NCI-H82 (cell line): ENCODE measurements at regions not wholly inside any gene's neighbourhood (a gene's known extent, or its start where the extent isn't known, plus 50 kb on each side); places are given as distances from the start of the nearest gene placed in this dataset.

ENCODE experiments used
- DNase-seq: peaks from one replicate; lab custom pipeline; 2025; lab: John Stamatoyannopoulos, UW

DNA sequence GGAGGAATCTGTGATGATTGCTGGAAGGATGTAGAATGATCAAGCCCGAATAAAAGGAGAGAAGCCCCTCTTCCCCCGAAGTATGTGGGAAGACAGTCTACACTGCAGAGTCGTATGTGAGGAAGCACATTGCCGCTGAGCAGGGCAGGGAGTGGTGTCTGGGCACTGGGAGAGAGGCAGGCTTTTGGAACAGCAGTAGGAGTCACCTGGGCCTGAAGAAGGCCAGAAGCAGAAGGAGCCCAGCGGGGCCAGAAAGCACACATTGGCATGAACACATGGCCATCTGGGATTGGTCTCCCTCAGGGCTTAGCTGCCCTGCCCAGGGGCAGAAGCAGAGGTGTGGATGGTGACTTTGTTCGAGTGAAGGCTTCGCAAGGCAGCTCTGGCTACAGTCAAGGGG is 162.8 kb downstream of the ERCC6L2 start:
- DNase-seq: no peak

DNA sequence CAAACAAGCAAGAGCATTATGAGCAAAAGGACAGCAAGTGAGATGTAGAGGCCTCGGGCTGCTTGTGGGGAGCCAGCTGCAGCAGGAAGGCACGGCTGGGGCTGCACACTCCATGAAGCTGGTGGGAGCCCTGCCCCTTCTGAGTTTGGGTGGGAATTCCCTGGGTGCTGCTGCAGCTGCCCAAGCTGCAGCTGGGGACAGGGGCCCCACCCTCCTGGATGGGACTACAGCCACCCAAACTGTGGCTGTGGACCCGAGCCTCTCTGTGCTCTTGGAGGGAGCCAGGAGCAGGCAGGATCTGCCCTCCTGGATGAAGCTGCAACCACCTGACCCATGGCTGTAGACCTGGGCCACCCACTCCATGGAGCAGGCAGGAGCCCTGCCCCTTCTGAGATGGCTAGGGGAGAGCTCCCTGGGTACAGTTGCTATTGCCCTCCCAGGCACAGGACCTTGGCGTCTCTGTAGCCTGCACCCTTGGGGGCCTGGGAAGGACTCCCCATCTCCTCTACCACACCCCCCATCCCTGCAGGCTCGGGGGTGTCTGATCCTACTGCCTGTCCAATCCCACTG is 159.1 kb downstream of the ERCC6L2 start:
- DNase-seq: no peak

DNA sequence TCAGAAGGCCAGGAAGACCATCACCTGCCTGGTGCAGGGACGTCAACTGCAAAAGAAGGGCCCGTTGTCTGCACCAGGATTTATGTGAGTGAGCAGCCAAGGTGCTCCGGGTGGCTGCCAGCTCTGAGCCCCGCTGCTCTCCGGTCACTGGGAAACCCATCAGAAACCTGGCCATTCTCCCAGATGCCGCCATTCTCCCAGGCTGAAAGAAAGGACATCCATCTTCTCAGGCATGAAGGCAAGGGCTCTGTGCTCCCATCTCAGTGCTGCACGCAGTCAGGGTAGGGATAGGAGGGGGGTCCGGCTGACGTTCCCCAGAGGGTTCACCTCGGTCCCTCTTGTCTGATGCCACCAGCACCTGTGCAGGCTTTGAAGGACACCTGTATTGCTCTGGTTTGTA is 158.4 kb downstream of the ERCC6L2 start:
- no peak for DNase-seq

DNA sequence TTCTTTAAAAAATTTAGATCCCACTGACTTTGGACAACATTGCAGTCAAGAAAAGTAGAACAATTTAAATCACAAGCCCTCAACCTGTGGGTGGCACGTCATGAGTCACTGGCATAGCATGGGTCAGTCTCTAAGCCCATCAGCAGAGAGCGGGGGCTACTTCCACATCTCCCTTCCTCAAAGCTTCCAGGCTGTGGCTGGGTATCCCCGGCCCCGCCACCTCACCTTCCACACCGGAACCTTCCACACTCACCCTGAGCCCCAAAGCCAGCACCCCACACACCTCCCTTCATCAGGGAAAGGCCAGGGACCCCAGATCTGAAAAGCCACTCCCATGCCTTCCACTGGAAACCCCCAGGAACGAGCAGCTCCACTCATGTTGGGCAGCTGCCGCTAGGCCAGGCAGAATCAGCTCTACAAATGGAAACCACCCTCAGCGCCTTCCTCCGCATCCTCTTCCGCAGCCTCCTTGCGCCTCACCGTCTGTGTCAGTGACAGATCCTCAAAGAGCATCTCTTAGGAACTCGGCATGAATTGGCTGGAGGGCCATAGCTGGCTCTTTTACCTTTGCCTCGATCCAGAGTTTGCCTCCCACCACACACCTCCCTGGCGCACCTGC is 156.5 kb downstream of the ERCC6L2 start:
- DNase-seq: no peak

DNA sequence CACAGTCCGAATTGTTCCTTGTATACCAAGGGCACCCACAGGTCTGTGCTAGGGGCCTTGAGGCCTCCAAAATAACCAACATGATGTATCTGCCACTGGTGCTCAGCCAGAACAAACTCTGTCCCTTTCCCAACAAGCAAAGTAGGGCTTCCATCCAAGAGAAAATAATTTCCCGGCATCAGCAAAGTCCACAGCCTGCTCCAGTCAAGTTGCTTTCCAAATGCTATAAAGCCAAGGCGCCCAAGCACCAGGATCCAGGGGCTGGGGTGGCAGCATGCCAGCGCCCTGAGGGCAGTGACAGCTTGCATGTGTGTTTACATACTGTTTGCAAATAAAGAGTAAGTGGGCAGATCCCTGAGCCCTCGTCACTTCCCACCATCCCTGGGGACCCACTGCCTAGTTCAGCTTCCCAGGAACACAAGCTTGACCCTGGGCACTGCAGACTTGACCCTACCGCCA is 155.9 kb downstream of the ERCC6L2 start:
- DNase-seq: no peak

DNA sequence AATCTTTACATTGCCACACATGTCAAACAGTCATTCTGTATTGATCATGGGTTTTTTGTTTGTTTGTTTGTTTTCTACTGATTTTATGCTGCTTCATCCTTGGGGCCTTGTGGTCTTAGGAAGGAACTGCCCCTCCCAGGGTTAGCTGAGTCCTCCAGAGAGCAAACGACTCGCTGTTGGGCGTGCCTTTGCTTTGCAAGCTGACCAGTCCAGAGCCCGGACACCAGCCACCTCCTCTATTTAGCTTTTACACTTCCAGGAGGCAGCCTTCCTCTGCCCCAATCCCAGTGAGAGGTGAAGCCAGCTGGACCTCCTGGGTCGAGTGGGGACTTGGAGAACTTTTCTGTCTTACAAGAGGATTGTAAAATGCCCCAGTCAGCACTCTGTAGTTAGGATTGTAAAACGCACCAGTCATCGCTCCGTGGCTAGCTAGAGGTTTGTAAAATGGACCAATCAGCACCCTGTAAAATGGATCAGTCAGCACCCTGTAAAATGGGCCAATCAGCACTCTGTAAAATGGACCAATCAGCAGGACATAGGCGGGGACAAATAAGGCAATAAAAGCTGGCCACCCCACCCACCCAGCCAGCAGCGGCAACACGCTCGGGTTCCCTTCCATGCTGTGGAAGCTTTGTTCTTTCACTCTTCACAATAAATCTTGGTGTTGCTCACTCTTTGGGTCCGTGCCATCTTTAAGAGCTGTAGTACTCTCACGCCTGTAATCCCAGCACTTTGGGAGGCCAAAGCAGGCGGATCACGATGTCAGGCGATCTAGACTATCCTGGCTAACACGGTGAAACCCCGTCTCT is 154.4 kb downstream of the ERCC6L2 start:
- no peak for DNase-seq

DNA sequence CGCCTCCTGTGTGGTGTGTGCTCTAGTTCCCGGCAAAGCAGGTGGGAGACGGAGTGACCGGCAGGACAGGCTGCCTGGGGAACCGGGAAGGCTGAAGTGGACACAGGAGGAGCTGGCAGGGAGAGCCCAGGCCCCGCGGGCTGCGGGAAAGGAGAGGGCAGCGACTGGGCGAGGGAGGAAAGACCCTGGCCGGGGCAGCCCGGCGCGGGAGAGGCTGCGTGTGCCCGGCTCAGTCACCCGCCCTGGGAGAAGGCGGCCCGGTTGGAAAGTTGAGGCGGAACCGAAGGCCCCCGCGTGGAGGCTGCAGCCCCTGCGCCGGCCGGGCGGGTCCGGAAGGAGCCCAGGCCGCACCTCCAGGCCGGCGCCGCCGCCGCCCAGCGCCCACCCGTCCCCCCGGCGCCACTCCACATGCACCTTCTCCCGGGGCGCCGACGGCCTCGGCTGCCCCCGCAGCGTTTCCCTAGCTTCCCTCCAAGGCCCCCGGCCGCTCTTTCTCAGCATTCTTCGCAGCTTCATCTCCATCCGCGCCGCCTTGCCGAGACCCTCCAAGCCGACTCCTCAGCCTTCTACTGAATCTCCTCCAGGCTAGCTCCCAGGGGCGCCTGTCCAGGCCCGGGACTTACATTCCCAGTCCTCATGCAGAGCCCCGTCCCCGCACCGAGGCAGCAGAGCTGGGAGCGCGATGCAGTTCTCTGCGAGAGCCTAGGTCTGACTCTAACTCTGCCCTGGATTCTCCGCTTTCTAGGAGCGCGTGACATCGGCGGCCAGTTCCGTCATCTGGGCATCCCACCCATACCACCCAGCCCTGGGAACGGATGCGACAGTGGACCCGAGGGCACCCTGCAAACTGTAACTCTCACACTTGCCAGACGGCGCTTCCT is 152.0 kb downstream of the ERCC6L2 start:
- DNase-seq: no peak

DNA sequence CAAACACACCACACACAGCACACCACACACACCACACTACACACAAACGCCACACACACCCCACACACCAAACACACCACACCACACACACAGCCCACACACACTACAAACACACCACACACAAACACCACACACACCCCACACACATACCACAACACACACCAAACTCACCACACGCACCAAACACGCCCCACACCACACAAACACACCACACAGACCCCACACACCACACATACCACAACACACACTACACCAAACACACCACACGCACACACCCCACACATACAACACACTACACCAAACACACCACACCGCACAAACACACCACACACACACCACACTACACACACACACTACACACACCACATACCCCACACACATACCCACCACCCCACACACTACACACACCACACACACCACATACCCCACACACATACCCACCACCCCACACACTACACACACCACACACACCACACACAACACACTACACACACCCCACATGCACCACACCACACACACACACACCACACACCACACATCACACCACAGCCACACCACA is 151.2 kb downstream of the ERCC6L2 start:
- no peak for DNase-seq

DNA sequence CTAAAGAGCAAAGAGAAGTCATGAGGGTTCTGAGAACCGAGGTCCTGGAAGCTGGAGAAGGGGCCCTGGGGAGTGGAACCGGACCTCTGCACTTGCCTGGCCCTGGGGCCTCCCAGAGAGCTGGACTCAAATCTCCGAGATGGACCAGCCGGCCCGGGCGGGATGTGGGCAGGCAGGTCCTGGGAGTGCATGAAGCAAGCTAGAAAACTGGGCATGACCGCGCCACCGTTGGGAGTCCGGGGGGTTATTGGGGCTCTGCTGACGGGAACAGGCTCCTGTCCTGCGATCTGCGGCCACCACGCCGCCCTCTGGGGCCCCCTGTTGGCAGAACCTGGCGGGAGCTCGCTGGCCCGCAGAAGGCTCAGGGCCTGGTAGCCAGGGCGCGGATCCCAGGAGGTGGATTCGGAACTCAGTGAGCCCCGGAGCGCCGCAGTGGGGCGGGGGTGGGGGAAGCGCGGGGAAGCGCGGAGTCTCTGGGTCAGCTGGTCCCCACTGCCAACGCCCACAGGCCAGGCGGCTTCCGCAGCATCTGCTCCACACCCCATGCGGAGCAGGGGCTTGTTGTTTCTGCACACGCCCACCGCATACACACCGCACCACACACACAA is 150.6 kb downstream of the ERCC6L2 start:
- peak; percentile 57 for DNase-seq

DNA sequence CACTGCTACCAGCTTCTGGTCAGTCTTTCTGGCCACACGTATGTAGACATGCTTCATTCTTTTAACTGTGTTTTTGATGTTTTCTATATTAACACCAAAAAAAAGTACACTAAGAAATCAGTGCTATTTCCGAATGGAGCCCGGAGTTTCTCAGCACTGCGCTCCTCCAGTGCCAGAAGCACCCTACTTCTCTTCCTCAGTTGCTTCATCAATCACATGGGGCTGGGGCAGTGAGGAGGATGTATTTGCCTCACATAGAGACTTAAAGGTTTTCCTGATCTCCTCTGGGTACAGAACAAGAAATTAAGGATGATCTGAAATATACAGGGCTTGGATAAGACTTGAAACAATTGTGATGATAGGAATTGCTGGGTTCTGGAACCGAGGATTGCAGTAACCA is 148.0 kb downstream of the ERCC6L2 start:
- DNase-seq: no peak

DNA sequence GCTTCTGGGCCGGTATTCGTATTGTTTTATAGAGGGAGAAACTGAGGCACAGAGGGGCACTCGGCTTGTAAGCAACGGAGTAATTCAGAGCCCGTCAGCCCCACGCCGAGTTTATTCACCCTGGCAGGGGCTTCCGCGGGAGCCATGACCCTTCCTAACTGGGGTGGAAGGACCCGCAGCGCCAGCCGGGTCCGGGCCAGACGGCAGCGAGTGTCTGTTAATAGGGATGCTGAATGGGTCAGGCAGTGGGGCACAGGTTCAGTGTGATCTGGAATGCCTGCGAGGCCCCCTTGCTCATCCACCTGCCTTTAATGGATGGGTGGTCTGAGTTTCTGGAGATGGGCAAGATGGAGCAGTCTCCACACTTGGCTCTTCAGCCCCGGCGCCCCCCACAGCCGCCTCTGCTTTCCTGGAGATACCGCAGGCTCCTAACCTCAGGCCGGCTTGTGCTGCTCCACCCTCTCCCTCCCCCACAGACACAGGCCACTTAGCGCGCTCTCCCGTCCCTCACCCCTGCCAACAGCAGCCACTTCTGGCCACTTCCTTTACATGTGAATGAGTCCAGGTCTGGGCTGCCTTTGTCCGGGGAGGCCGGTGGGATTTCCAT is 147.1 kb downstream of the ERCC6L2 start:
- DNase-seq: peak; percentile 5

DNA sequence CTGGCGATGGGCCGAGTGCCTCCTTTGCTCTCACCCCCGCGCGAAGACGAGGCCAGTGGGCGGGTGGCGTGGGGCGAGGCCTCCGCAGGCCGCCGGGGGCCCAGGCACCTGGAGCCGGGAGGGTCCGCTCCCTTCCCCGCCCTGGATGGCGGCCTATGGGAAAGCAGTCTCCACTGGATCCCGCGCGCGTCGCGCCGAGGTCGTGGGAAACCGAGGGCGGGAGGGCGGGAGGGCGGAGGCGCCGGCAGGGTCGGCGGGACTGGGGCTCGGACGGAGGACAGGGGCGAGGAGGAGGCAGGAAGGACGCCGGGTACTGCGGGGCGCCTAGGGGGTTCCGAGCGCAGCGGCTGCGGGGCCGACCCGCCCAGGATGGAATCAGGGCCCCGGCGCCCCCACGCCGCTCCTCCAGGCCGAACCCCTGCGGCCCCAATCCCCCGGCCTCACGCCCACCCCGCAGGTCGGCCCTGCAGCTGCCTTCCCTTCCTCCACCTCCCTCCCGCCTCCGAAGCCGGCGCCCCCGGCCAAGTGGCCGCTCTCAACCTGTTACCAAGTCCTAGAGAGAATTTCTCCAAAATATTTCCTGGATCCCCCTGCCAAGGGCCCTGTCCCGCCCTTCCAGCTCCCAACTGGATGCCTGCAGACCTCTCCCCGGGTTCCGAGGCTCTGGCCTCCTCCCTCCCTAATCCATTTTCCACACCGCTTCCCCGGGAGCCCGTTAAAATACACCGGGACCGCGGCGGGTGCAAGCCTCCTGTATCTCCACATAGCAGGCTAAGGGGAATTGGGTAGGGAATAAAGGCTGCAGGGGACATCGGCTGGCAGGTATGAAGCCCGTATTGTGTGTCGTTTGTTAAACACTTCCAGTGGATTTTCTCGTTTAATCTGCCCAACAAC is 146.3 kb downstream of the ERCC6L2 start:
- peak; percentile 20 for DNase-seq

DNA sequence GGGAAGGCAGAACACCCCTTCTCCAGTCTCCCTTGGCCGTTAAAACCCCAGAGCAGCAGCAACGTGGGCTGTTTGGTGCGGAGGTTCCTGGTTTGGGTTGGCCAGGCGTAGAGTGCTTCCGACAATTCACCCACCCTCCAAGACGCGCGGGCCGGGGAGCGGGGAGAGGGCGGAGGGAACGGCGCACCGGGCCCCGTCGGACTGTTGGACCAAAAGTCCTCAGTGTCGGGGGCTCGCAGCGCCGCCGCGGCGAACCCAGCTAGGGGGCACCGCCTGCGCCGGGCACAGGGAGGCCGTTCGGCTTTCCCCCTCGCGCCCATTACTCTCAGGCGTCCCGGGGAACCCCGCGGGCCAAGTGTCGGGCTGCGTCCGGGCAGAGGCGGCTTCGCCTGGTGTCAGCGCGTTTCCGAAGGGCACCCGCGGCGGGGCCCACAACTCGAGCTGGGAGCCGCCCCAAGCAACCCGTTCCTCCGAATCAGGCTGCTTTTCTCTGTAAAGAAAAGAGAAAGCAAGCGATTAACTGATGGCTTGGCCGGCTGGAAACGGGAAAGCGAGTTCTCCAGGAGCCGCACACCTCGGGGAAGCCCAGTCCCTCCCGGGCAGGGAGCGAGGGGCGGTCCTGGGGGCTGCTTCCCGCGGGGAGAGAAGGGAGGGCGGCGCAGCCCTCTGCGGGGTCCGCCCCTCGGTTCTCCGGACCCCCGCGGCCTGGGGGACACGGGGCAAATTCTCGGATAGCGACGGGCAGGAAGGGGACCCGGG is 145.5 kb downstream of the ERCC6L2 start:
- DNase-seq: peak; percentile 18

DNA sequence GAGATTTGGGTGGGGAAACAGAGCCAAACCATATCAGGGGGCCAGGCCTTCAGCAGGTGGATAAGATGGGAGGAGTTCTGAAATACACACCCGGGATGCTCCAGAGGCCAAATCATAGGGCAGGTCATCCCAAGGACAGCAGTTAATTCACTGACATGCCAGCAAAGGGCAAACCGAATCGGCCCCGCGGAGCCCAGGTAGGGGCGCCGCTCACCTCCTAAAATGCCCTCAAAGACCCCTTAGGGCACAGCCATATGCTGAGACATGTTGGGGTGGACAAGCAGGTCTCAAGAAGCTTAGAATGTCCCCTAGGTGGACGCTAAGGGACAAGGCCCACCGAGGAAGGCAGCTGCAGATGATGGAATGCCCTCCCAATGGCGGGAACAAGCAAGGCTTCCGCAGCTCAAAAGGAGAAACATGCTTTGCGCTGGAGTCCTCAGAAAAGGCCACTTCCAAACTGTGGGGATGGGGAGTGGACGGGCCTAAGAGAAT is 144.9 kb downstream of the ERCC6L2 start:
- no peak for DNase-seq
